ENCODE measurements at regions not wholly inside any gene's neighbourhood (a gene's known extent, or its start where the extent isn't known, plus 50 kb on each side); places are given as distances from the start of the nearest gene placed in this dataset.

GRCh38 chr9:13621872-13622564 lies 342.5 kb upstream of the MPDZ start:
- Histone ChIP-seq H3K9ac (ENCODE audit: control insufficient read depth, extremely low read depth, insufficient read depth, low read length) (no peak overlapping the region), H2AFZ (ENCODE audit: control insufficient read depth, low read length) (no peak overlapping the region), H3K4me2 (ENCODE audit: control insufficient read depth, extremely low read depth, insufficient read depth, low read depth, low read length) (no peak overlapping the region), H4K20me1 (ENCODE audit: control insufficient read depth, extremely low read depth, insufficient read depth, low read length) (no peaks in the 10 kb centered on the region), H3K36me3 (ENCODE audit: control insufficient read depth in 2 of 2, extremely low read depth in 1 of 2, insufficient read depth in 2 of 2, low read length in 2 of 2) (no peaks in the 10 kb centered on the region), H3K4me1 (ENCODE audit: control insufficient read depth, extremely low read depth, insufficient read depth, low read length) (no peaks in the 10 kb centered on the region), H3K9me1 (ENCODE audit: control insufficient read depth, extremely low read depth, insufficient read depth, low read length) (no peaks in the 10 kb centered on the region), H3K27me3 (ENCODE audit: control insufficient read depth, extremely low read depth, insufficient read depth, low read length) (no peaks in the 10 kb centered on the region), H3K4me3 (ENCODE audit: control insufficient read depth in 2 of 3, extremely low read depth in 1 of 3, insufficient read depth in 2 of 3, low read depth in 1 of 3, low read length in 3 of 3) (no peak overlapping the region), H3K27ac (ENCODE audit: control insufficient read depth, insufficient read depth, low read length) (no peak overlapping the region), H3K79me2 (ENCODE audit: control insufficient read depth, insufficient read depth, low read length) (no peaks in the 10 kb centered on the region), H3K9me3 (ENCODE audit: control insufficient read depth, low read depth, low read length) (no peaks in the 10 kb centered on the region)
- dilution Hi-C loops (cut with MboI; ENCODE audit: extremely low pct_ligation_motif_present, low sequenced_read_pairs), result no loop called here
- FAIRE-seq (no peak), DNase-seq (ENCODE audit: low read depth, low spot score) (no peak)
- TF ChIP-seq EZH2 (IDR thresholded peaks at IDR 0.05; ENCODE audit: low read length) (no peak), CTCF (optimal IDR thresholded peaks at IDR 0.05 in 1 of 3, IDR thresholded peaks at IDR 0.05 in 1 of 3, conservative IDR thresholded peaks at IDR 0.05 in 1 of 3; ENCODE audit: extremely low read depth in 1 of 3, insufficient read depth in 2 of 3, low read length in 3 of 3) (no peak)

DNA sequence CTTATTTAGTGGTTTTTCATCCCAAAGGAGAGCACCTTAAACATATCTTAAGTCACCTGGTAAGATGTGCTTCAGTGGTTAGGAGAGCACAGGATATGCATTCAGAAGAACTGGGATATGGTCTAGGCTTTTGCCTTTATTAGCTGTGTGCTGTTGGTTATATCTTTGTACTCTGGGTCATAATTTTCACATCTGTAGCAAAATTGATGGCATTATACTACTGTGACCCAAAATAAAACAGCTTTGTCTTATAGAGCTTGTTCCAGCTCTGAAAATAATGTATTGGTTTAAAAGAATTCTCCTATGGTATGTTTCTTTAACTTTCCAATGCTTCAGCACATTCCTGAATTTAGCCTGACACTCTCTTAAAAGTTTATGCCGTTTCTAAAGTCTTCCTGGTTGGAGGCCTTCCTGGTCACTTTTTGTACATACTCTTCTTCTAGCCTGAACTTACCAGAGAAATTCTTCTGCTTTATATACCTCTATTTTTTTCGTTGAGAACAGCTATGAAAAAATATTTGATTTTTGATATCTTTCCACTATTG lies 337.1 kb upstream of the MPDZ start:
- no peaks in the 10 kb centered on the region for H3K27me3 ChIP-seq (ENCODE audit: control insufficient read depth, extremely low read depth, insufficient read depth, low read length)
- DNase-seq (ENCODE audit: low read depth, low spot score) (no peak), FAIRE-seq (peak; percentile 23)
- no peak overlapping the region for H3K27ac ChIP-seq (ENCODE audit: control insufficient read depth, insufficient read depth, low read length)
- H4K20me1 ChIP-seq (ENCODE audit: control insufficient read depth, extremely low read depth, insufficient read depth, low read length), result no peaks in the 10 kb centered on the region
- no peak overlapping the region for H3K4me3 ChIP-seq (ENCODE audit: control insufficient read depth in 2 of 3, extremely low read depth in 1 of 3, insufficient read depth in 2 of 3, low read depth in 1 of 3, low read length in 3 of 3)
- no peaks in the 10 kb centered on the region for H3K9me3 ChIP-seq (ENCODE audit: control insufficient read depth, low read depth, low read length)
- TF ChIP-seq EZH2 (IDR thresholded peaks at IDR 0.05; ENCODE audit: low read length) (no peak), CTCF (optimal IDR thresholded peaks at IDR 0.05 in 1 of 3, IDR thresholded peaks at IDR 0.05 in 1 of 3, conservative IDR thresholded peaks at IDR 0.05 in 1 of 3; ENCODE audit: extremely low read depth in 1 of 3, insufficient read depth in 2 of 3, low read length in 3 of 3) (no peak)
- H3K4me1 ChIP-seq (ENCODE audit: control insufficient read depth, extremely low read depth, insufficient read depth, low read length), result no peaks in the 10 kb centered on the region
- dilution Hi-C loops (cut with MboI; ENCODE audit: extremely low pct_ligation_motif_present, low sequenced_read_pairs), result no loop called here
- no peaks in the 10 kb centered on the region for H3K79me2 ChIP-seq (ENCODE audit: control insufficient read depth, insufficient read depth, low read length)
- no peak overlapping the region for H3K9ac ChIP-seq (ENCODE audit: control insufficient read depth, extremely low read depth, insufficient read depth, low read length)
- no peaks in the 10 kb centered on the region for H3K9me1 ChIP-seq (ENCODE audit: control insufficient read depth, extremely low read depth, insufficient read depth, low read length)
- no peak overlapping the region for H2AFZ ChIP-seq (ENCODE audit: control insufficient read depth, low read length)
- no peak overlapping the region for H3K4me2 ChIP-seq (ENCODE audit: control insufficient read depth, extremely low read depth, insufficient read depth, low read depth, low read length)
- no peaks in the 10 kb centered on the region for H3K36me3 ChIP-seq (ENCODE audit: control insufficient read depth in 2 of 2, extremely low read depth in 1 of 2, insufficient read depth in 2 of 2, low read length in 2 of 2)

All from keratinocyte (primary cell).